SU-DHL-6 (cell line): ENCODE measurements at regions not wholly inside any gene's neighbourhood (a gene's known extent, or its start where the extent isn't known, plus 50 kb on each side); places are given as distances from the start of the nearest gene placed in this dataset.

Experiments
- H2AFZ ChIP-seq: fragments of 200-600 bp; sonication (generic); 2 replicates; pipeline ENCODE4 v1.6.1; 2014; ENCODE audit warnings: low read depth, mild to moderate bottlenecking, moderate library complexity, mixed read lengths, antibody characterized with exemption, low read length; ENCODE audit not compliant: severe bottlenecking
- H3F3A ChIP-seq: fragments of 200-600 bp; shearing (Covaris generic); 2 replicates; pipeline ENCODE4 v1.6.0; 2016; ENCODE audit warnings: antibody characterized with exemption, mild to moderate bottlenecking; ENCODE audit not compliant: insufficient read depth
- H3K27ac ChIP-seq: fragments of 200-600 bp; sonication (generic); 2 replicates; pipeline ENCODE4 v1.5.1; 2016; ENCODE audit warnings: low read depth, mild to moderate bottlenecking, low read length, moderate library complexity, mixed read lengths
- H3K27me3 ChIP-seq: fragments of 200-600 bp; sonication (generic), shearing (Covaris generic); 2 replicates; pipeline ENCODE4 v1.6.0; 2014; ENCODE audit warnings: mild to moderate bottlenecking, low read length
- H3K36me3 ChIP-seq: fragments of 200-600 bp; sonication (generic); 2 replicates; pipeline ENCODE4 v1.6.1; 2014; ENCODE audit warnings: mild to moderate bottlenecking, low read length, mixed read lengths
- H3K4me2 ChIP-seq: fragments of 300-600, 200-600 bp; shearing (Covaris generic), sonication (generic); 2 replicates; pipeline ENCODE4 v1.6.0; 2014; ENCODE audit warnings: low read length, low read depth, mild to moderate bottlenecking; ENCODE audit not compliant: poor library complexity, severe bottlenecking
- H3K4me3 ChIP-seq: fragments of 200-600 bp; sonication (generic); 2 replicates; pipeline ENCODE4 v1.5.1; 2014; ENCODE audit warnings: antibody characterized with exemption, low read length, mild to moderate bottlenecking, mixed read lengths; ENCODE audit not compliant: insufficient read depth, poor library complexity, severe bottlenecking
- H3K79me2 ChIP-seq: fragments of 200-600 bp; sonication (generic); 2 replicates; pipeline ENCODE4 v1.6.1; 2014; ENCODE audit warnings: mild to moderate bottlenecking, low read length, moderate library complexity; ENCODE audit not compliant: insufficient read depth
- H3K9ac ChIP-seq: fragments of 200-600 bp; sonication (generic); 2 replicates; pipeline ENCODE4 v1.7.0; 2014; ENCODE audit warnings: mild to moderate bottlenecking, low read length
- H3K9me2 ChIP-seq: fragments of 200-600 bp; sonication (generic); replicated peaks from 2 replicates; pipeline ENCODE4 v1.6.1; 2014; ENCODE audit warnings: low read length; ENCODE audit not compliant: insufficient read depth
- H3K9me3 ChIP-seq: fragments of 200-600 bp; sonication (generic); 2 replicates; pipeline ENCODE4 v1.6.1; 2014; ENCODE audit warnings: low read length, mixed read lengths; ENCODE audit not compliant: insufficient read depth
- H4K20me1 ChIP-seq: fragments of 200-600 bp; sonication (generic); 2 replicates; pipeline ENCODE4 v1.6.1; 2014; ENCODE audit warnings: low read depth, mild to moderate bottlenecking, antibody characterized with exemption, low read length, moderate library complexity, mixed read lengths
- EZH2phosphoT487 ChIP-seq: fragments of 200-600 bp; sonication (generic), shearing (Covaris generic); conservative IDR thresholded peaks from 2 replicates; pipeline ENCODE4 v1.6.1; 2018; ENCODE audit warnings: mild to moderate bottlenecking, antibody characterized with exemption, low read length, moderate library complexity, mixed read lengths
- TF ChIP-seq, protein P1 (sequence below): fragments of 200-600 bp; sonication (generic); IDR thresholded peaks from one replicate; pipeline ENCODE4 v1.5.1; 2017; ENCODE audit warnings: antibody characterized with exemption, mild to moderate bottlenecking, low read length, moderate library complexity; ENCODE audit not compliant: insufficient read depth, poor library complexity, severe bottlenecking

DNA sequence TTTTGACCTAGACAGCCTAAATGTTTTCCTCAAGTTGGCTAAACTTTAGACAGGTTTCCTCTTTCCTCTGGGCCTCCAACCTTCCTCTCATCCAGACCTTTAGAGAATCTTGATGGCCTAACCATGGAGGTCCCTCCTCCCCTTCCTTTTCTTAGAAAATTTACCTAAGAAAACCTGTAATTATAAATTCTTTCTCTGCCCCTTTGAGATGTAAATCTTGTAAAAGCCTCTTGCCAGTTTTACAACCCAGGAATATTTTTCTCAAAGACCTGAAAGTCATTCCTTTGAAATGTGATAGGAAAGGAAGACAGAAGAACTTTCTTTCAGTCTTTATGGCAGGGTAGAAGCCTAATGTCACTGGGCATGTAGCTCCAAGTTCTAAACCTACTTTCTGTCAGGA, 1752.6 kb upstream of the C9orf72 start:
- Histone ChIP-seq H3K27ac (no peak overlapping the region), H3K9me3 (no peaks in the 10 kb centered on the region), H3F3A (no peaks in the 10 kb centered on the region), H3K9ac (no peak overlapping the region), H3K4me2 (no peak overlapping the region), H3K36me3 (no peaks in the 10 kb centered on the region), H2AFZ (no peak overlapping the region), H4K20me1 (no peaks in the 10 kb centered on the region), H3K27me3 (no peaks in the 10 kb centered on the region), H3K79me2 (no peaks in the 10 kb centered on the region), H3K4me3 (no peak overlapping the region), H3K9me2 (no peaks in the 10 kb centered on the region; the same call in 1 of the 2 replicates)
- TF ChIP-seq, protein P1, sequence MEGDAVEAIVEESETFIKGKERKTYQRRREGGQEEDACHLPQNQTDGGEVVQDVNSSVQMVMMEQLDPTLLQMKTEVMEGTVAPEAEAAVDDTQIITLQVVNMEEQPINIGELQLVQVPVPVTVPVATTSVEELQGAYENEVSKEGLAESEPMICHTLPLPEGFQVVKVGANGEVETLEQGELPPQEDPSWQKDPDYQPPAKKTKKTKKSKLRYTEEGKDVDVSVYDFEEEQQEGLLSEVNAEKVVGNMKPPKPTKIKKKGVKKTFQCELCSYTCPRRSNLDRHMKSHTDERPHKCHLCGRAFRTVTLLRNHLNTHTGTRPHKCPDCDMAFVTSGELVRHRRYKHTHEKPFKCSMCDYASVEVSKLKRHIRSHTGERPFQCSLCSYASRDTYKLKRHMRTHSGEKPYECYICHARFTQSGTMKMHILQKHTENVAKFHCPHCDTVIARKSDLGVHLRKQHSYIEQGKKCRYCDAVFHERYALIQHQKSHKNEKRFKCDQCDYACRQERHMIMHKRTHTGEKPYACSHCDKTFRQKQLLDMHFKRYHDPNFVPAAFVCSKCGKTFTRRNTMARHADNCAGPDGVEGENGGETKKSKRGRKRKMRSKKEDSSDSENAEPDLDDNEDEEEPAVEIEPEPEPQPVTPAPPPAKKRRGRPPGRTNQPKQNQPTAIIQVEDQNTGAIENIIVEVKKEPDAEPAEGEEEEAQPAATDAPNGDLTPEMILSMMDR: no peak
- TF ChIP-seq EZH2phosphoT487: no peak

DNA sequence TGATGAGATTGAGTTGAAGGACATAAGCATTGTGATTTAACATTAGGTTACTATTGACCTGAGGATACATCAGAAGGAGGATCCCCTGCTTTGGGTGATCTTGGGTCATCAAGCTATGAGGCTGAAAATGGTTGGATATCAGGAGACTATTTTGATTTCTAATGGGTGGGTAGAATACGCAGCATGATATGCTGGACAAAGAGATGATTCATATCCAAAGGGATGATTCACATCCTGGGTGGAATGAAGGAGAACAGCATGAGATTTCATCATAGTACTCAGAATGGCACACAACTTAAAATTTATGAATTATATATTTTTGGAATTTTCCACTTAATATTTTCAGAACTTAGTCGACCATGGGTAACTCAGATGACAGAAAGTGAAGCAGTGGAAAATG, 1759.5 kb upstream of the C9orf72 start:
- Histone ChIP-seq H3K9me3 (no peaks in the 10 kb centered on the region), H3F3A (no peaks in the 10 kb centered on the region), H3K27ac (no peak overlapping the region), H3K4me2 (no peak overlapping the region), H3K9ac (no peak overlapping the region), H4K20me1 (no peaks in the 10 kb centered on the region), H3K79me2 (no peaks in the 10 kb centered on the region), H3K4me3 (no peak overlapping the region), H3K27me3 (no peaks in the 10 kb centered on the region), H3K9me2 (no peaks in the 10 kb centered on the region; the same call in 1 of the 2 replicates), H3K36me3 (no peaks in the 10 kb centered on the region), H2AFZ (no peak overlapping the region)
- no peak for TF ChIP-seq EZH2phosphoT487
- TF ChIP-seq, protein P1: no peak

DNA sequence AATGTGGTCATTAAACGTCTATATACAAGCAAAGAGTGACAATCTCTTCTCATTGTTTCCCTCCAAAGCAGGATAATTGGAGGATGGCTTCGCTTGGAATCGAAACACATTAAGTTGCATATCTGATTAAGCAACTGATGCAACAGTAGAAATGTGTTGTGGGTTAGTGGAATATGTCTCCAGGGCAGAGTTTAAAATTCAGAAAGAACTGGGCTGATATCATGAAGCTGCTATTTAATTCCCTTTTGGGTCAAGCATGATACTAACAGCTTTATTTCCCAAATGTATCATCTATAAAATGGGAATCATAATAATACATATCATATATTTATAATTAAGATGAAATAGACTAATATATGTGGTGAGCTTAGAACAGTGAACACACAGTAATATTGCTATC, 1763.0 kb upstream of the C9orf72 start:
- no peaks in the 10 kb centered on the region for H3K9me2 ChIP-seq
- no peaks in the 10 kb centered on the region for H4K20me1 ChIP-seq
- no peak overlapping the region for H3K4me3 ChIP-seq
- no peak overlapping the region for H3K27ac ChIP-seq
- no peaks in the 10 kb centered on the region for H3K79me2 ChIP-seq
- H3K9me3 ChIP-seq: no peaks in the 10 kb centered on the region
- no peaks in the 10 kb centered on the region for H3F3A ChIP-seq
- no peaks in the 10 kb centered on the region for H3K27me3 ChIP-seq
- H3K36me3 ChIP-seq: no peaks in the 10 kb centered on the region
- no peak for TF ChIP-seq EZH2phosphoT487
- TF ChIP-seq, protein P1: no peak
- H3K9ac ChIP-seq: no peak overlapping the region
- H2AFZ ChIP-seq: no peak overlapping the region
- no peak overlapping the region for H3K4me2 ChIP-seq
